NB4 (cell line): ENCODE measurements at regions not wholly inside any gene's neighbourhood (a gene's known extent, or its start where the extent isn't known, plus 50 kb on each side); places are given as distances from the start of the nearest gene placed in this dataset.

Source experiments
- CTCF ChIP-seq: IDR thresholded peaks from one replicate; pipeline ENCODE4 v1.5.1; 2012; ENCODE audit warnings: low read depth, low read length
- MAX ChIP-seq: IDR thresholded peaks from 2 replicates; pipeline ENCODE4 v1.6.1; 2011; ENCODE audit warnings: low read depth, low read length
- MYC ChIP-seq: IDR thresholded peaks from 2 replicates; pipeline ENCODE4 v1.6.1; 2011; ENCODE audit warnings: low read depth, low read length
- POLR2A ChIP-seq: IDR thresholded peaks from 2 replicates; pipeline ENCODE4 v1.6.1; 2011; ENCODE audit warnings: mild to moderate bottlenecking; ENCODE audit not compliant: insufficient read length; ENCODE audit errors: extremely low read depth

DNA sequence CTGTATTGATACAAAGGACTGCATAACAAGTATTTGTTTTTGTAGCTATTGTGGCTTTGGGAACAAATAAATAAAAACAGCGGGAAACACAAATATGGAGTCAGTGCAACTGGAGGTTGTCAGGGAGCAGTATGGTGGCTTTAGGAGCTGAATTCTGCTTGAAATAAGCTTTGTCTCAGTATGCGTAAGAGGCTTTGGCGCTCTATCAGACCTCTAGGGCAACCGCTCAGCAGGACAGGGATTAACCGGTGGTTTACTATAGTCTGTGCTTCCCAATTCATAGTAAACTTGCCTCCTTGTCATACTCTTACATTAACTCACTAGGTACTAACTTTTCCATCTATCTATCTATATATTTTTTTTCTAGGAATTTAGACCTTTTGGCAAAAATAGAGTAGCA, 104.6 kb downstream of the ZIC1 start:
- no peak for TF ChIP-seq MAX
- TF ChIP-seq POLR2A = no peak
- no peak for TF ChIP-seq CTCF
- TF ChIP-seq MYC = no peak
